ENCODE measurements at regions not wholly inside any gene's neighbourhood (a gene's known extent, or its start where the extent isn't known, plus 50 kb on each side); places are given as distances from the start of the nearest gene placed in this dataset.

DNA sequence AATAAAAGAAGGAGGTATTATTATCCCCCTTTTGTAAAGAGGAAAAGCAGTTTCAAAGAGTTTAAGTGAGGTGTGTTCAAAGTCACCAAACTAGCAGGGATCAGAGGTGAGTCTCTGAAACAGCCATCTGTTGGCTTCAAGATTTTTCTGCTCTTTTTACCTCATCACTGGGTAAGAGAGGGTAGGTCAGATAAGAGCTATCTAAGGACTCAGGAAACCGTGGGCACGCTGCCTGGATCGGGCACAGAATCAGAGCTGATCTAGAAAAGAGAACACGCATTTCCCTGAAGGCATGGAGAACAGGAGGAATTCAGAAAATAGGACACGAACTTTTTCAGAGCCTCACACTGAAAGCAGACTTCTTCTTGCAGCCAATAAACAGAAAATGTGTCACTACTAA lies 65.8 kb upstream of the LY86 start:
- Histone ChIP-seq H3K9me3 (ENCODE audit: control insufficient read depth in 1 of 2, insufficient read depth in 1 of 2, low read depth in 1 of 2, low read length in 2 of 2) (no peaks in the 10 kb centered on the region), H3K36me3 (ENCODE audit: control insufficient read depth in 1 of 2, insufficient read depth in 2 of 2, low read length in 2 of 2) (no peaks in the 10 kb centered on the region), H3K9ac (ENCODE audit: low read length) (no peak overlapping the region), H4K20me1 (ENCODE audit: insufficient read depth) (no peaks in the 10 kb centered on the region), H3K4me3 (replicated peaks in 1 of 2; ENCODE audit: low read depth in 1 of 2, low read length in 2 of 2) (no peak overlapping the region), H3K27ac (ENCODE audit: low read depth, low read length) (no peak overlapping the region), H3K9me2 (ENCODE audit: insufficient read depth) (no peaks in the 10 kb centered on the region), H3K4me1 (ENCODE audit: control insufficient read depth in 1 of 2, insufficient read depth in 2 of 2, low read length in 2 of 2) (no peaks in the 10 kb centered on the region), H3K4me2 (ENCODE audit: low read length) (no peak overlapping the region), H2AFZ (ENCODE audit: low read depth, low read length, poor library complexity, severe bottlenecking) (no peak overlapping the region), H3K27me3 (ENCODE audit: insufficient read depth, low read length) (peaks cover 76% of the 10 kb centered on the region), H3K79me2 (ENCODE audit: insufficient read depth, low read length) (no peaks in the 10 kb centered on the region)
- BruUV-seq (replicated peaks) = no TSS peak
- intact Hi-C loops (cut with micrococcal nuclease) = no loop called here
- RAD21 ChIA-PET (ENCODE audit: low non-redundant PET in 1 of 2, low total read pairs in 2 of 2, uncharacterized antibody in 2 of 2, unreplicated experiment in 2 of 2) = no interaction called here
- DNase-seq (ENCODE audit: low read depth, low spot score) (no peak), ATAC-seq (no peak)
- CTCF ChIA-PET = no interaction called here
- TF ChIP-seq, protein P1, sequence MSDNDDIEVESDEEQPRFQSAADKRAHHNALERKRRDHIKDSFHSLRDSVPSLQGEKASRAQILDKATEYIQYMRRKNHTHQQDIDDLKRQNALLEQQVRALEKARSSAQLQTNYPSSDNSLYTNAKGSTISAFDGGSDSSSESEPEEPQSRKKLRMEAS (IDR thresholded peaks at IDR 0.05) = no peak
- TF ChIP-seq SRF (IDR thresholded peaks at IDR 0.05; ENCODE audit: low read depth) (no peak), JUND (IDR thresholded peaks at IDR 0.05) (no peak), TCF7L2 (IDR thresholded peaks at IDR 0.05; ENCODE audit: borderline replicate concordance, extremely low read depth, insufficient read depth, insufficient read length) (no peak), YY1 (IDR thresholded peaks at IDR 0.05; ENCODE audit: extremely low read depth, insufficient replicate concordance, low read depth, low read length) (no peak), FOSL1 (IDR thresholded peaks at IDR 0.05; ENCODE audit: low read depth) (no peak), EGR1 (IDR thresholded peaks at IDR 0.05; ENCODE audit: low read depth) (no peak), CEBPB (IDR thresholded peaks at IDR 0.05; ENCODE audit: low read depth) (no peak), ELF1 (IDR thresholded peaks at IDR 0.05; ENCODE audit: borderline replicate concordance, low read depth) (no peak), EZH2phosphoT487 (IDR thresholded peaks at IDR 0.05; ENCODE audit: borderline replicate concordance) (no peak)
- TF ChIP-seq, protein P2, sequence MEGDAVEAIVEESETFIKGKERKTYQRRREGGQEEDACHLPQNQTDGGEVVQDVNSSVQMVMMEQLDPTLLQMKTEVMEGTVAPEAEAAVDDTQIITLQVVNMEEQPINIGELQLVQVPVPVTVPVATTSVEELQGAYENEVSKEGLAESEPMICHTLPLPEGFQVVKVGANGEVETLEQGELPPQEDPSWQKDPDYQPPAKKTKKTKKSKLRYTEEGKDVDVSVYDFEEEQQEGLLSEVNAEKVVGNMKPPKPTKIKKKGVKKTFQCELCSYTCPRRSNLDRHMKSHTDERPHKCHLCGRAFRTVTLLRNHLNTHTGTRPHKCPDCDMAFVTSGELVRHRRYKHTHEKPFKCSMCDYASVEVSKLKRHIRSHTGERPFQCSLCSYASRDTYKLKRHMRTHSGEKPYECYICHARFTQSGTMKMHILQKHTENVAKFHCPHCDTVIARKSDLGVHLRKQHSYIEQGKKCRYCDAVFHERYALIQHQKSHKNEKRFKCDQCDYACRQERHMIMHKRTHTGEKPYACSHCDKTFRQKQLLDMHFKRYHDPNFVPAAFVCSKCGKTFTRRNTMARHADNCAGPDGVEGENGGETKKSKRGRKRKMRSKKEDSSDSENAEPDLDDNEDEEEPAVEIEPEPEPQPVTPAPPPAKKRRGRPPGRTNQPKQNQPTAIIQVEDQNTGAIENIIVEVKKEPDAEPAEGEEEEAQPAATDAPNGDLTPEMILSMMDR (IDR thresholded peaks at IDR 0.05 in 2 of 3, conservative IDR thresholded peaks at IDR 0.05 in 1 of 3; ENCODE audit: borderline replicate concordance in 1 of 3, insufficient read depth in 1 of 3, low read depth in 2 of 3, low read length in 2 of 3) = no peak
- POLR2A ChIA-PET = no interaction called here

Measured in HCT116 (cell line).